ENCODE measurements at regions not wholly inside any gene's neighbourhood (a gene's known extent, or its start where the extent isn't known, plus 50 kb on each side); places are given as distances from the start of the nearest gene placed in this dataset.

DNA sequence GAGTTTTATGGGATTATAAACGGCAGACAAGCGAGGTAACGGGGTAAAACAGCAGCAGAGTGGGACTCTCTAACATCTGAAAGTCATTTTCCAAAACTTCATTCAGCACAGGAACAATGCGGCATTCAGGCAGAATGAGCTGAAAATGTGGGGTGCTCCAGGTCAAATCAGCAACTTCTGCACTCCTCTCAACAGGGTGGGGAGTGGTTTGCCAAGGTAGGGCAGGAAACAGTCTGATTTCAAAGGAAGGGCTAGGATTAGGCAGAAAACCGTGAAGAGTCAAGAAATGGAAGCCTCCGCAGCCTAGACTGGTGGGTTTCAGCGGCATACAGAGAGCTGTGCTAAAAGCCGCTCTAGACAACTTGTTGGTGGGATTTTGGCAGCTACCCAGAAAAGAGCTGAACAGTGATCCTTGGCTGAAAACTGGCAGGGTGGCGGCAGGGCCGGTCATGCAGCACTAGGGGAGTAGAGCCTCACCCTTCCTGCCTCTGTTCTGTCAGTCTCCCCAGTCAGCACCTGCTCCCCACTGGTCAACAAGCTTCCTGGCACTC is 154.2 kb upstream of the KLF12 start:
- TF ChIP-seq CTCF (IDR thresholded peaks at IDR 0.05) (no peak), POLR2AphosphoS5 (IDR thresholded peaks at IDR 0.05) (no peak), POLR2A (IDR thresholded peaks at IDR 0.05) (no peak)

Data from gastroesophageal sphincter (tissue), 3 donors.